T-cell (primary cell): ENCODE measurements at regions not wholly inside any gene's neighbourhood (a gene's known extent, or its start where the extent isn't known, plus 50 kb on each side); places are given as distances from the start of the nearest gene placed in this dataset.

ENCODE experiments used
- ATAC-seq, 4 experiments: fragments of 200-7000 bp in 3 of 4; fragments of 150-1000 bp in 1 of 4; cut with Tn5 transposase; replicated peaks in 1 of 4; 1 replicate in 3 of 4; 2 replicates in 1 of 4; pipeline ENCODE4 v1.10.0; 2021; ENCODE audit warnings: moderate library complexity in 3 of 4, mild to moderate bottlenecking in 2 of 4, moderate number of reproducible peaks in 1 of 4
- CTCF ChIA-PET, 2 donors: fragments of 300-600 bp; sonication (Branson Sonifier 250); formaldehyde crosslinking; loops; one replicate each; lab custom pipeline; 2022; ENCODE audit warnings: antibody characterized with exemption in 2 of 2; lab: Charles Lee
- POLR2A ChIA-PET, 2 donors: fragments of 300-600 bp; sonication (Branson Sonifier 250); formaldehyde crosslinking; loops; one replicate each; lab custom pipeline; 2022; ENCODE audit warnings: antibody characterized with exemption in 2 of 2; lab: Charles Lee
- DNase-seq, 35 experiments: peaks; one replicate each; pipeline versions ENCODE4 v3.0.0 to v3.0.0-alpha.2; 2013 to 2023
- H3K27ac ChIP-seq: one replicate; pipeline ENCODE4 v1.5.1; 2013; ENCODE audit warnings: low read length
- H3K27me3 ChIP-seq, 2 experiments: replicated peaks in 1 of 2; 1 replicate in 1 of 2; 2 replicates in 1 of 2; pipeline versions ENCODE4 v1.6.1 to v1.7.0; 2013; ENCODE audit warnings: low read length in 1 of 2, mixed read lengths in 1 of 2; ENCODE audit not compliant: control insufficient read depth in 2 of 2, insufficient read depth in 2 of 2; ENCODE audit errors: extremely low read depth in 1 of 2
- H3K36me3 ChIP-seq, 2 donors: 1 replicate in 1 of 2; 2 replicates in 1 of 2; pipeline versions ENCODE4 v1.6.1 to v1.7.0; 2013; ENCODE audit warnings: low read length in 1 of 2; ENCODE audit not compliant: control insufficient read depth in 2 of 2, insufficient read depth in 1 of 2; ENCODE audit errors: extremely low read depth in 1 of 2
- H3K4me1 ChIP-seq, 2 experiments: 1 replicate in 1 of 2; 2 replicates in 1 of 2; pipeline versions ENCODE4 v1.6.1 to v1.7.0; 2013; ENCODE audit warnings: low read length in 2 of 2, mixed read lengths in 1 of 2; ENCODE audit not compliant: insufficient read depth in 2 of 2, control insufficient read depth in 1 of 2; ENCODE audit errors: extremely low read depth in 1 of 2
- H3K4me3 ChIP-seq, 2 donors: 1 replicate in 1 of 2; 2 replicates in 1 of 2; pipeline versions ENCODE4 v1.5.1 to v1.7.0; 2013; ENCODE audit warnings: mild to moderate bottlenecking in 2 of 2, low read length in 1 of 2, moderate library complexity in 1 of 2; ENCODE audit not compliant: control insufficient read depth in 1 of 2; ENCODE audit errors: extremely low read depth in 1 of 2
- H3K9me3 ChIP-seq: 2 replicates; pipeline ENCODE4 v1.7.0; 2013
- H3K27ac Mint-ChIP-seq, 2 donors: one replicate each; pipeline ENCODE4 v1.8.0; 2020 to 2021; ENCODE audit warnings: mild to moderate bottlenecking in 2 of 2, mixed read lengths in 2 of 2
- H3K27me3 Mint-ChIP-seq, 2 donors: one replicate each; pipeline ENCODE4 v1.8.0; 2021 to 2022; ENCODE audit warnings: mixed read lengths in 2 of 2
- H3K36me3 Mint-ChIP-seq: one replicate; pipeline ENCODE4 v1.8.0; 2021; ENCODE audit warnings: mixed read lengths
- H3K4me1 Mint-ChIP-seq, 3 donors: one replicate each; pipeline ENCODE4 v1.8.0; 2020 to 2022; ENCODE audit warnings: mixed read lengths in 3 of 3, mild to moderate bottlenecking in 1 of 3
- H3K4me3 Mint-ChIP-seq, 3 donors: one replicate each; pipeline ENCODE4 v1.8.0; 2020 to 2022; ENCODE audit warnings: mild to moderate bottlenecking in 3 of 3, mixed read lengths in 3 of 3, moderate library complexity in 3 of 3
- H3K9me3 Mint-ChIP-seq, 3 donors: one replicate each; pipeline ENCODE4 v1.8.0; 2020 to 2022; ENCODE audit warnings: mixed read lengths in 3 of 3
- WGBS: methylation state at CpG from one replicate; pipeline ENCODE4 v1.1.5; 2013; ENCODE audit warnings: missing lambda C conversion rate; ENCODE audit not compliant: insufficient coverage; 5-methylcytosine and 5-hydroxymethylcytosine counted together

GRCh38 chr5:27911216-27911615, 872.8 kb upstream of the CDH9 start:
- H3K4me1 ChIP-seq: no peaks in the 10 kb centered on the region
- no peak for DNase-seq
- H3K4me3 Mint-ChIP-seq: no peak overlapping the region
- no peaks in the 10 kb centered on the region for H3K27me3 ChIP-seq
- WGBS: no CpG with 5 or more reads among the region's 2 CpGs
- H3K27ac Mint-ChIP-seq: no peak overlapping the region
- H3K4me1 Mint-ChIP-seq: no peaks in the 10 kb centered on the region
- POLR2A ChIA-PET: no interaction called here
- H3K4me3 ChIP-seq: no peak overlapping the region
- no peaks in the 10 kb centered on the region for H3K27me3 Mint-ChIP-seq
- peaks cover 16 to 21% (median 21%) of the 10 kb centered on the region in 3 donors for H3K9me3 Mint-ChIP-seq
- H3K36me3 Mint-ChIP-seq: no peaks in the 10 kb centered on the region
- ATAC-seq: no peak
- no peaks in the 10 kb centered on the region for H3K36me3 ChIP-seq
- CTCF ChIA-PET: interaction anchor here in 1 of 2 donors (0.7 kb wide), 1 partner anchor 26 kb away, joined by 3 read pairs; no protein-coding TSS in a partner anchor
- H3K9me3 ChIP-seq: peaks cover 2% of the 10 kb centered on the region
- no peak overlapping the region for H3K27ac ChIP-seq

GRCh38 chr5:27908341-27908740, 870.0 kb upstream of the CDH9 start:
- peaks cover 4% of the 10 kb centered on the region for H3K9me3 ChIP-seq
- no peaks in the 10 kb centered on the region for H3K4me1 ChIP-seq
- H3K27ac Mint-ChIP-seq: no peak overlapping the region
- no peak overlapping the region for H3K4me3 Mint-ChIP-seq
- no peak overlapping the region for H3K4me3 ChIP-seq
- no peaks in the 10 kb centered on the region for H3K27me3 ChIP-seq
- DNase-seq: no peak
- 29% methylated on average over 1 of the region's 5 CpGs for WGBS
- no peaks in the 10 kb centered on the region for H3K27me3 Mint-ChIP-seq
- H3K9me3 Mint-ChIP-seq: peaks cover 16 to 31% (median 21%) of the 10 kb centered on the region in 3 donors
- CTCF ChIA-PET: no interaction called here
- H3K36me3 ChIP-seq: no peaks in the 10 kb centered on the region
- H3K4me1 Mint-ChIP-seq: no peaks in the 10 kb centered on the region
- no peaks in the 10 kb centered on the region for H3K36me3 Mint-ChIP-seq
- no peak overlapping the region for H3K27ac ChIP-seq
- POLR2A ChIA-PET: no interaction called here
- no peak for ATAC-seq

GRCh38 chr5:27906931-27907601, 868.7 kb upstream of the CDH9 start:
- no peaks in the 10 kb centered on the region for H3K36me3 ChIP-seq
- POLR2A ChIA-PET: no interaction called here
- no peaks in the 10 kb centered on the region for H3K4me1 ChIP-seq
- H3K36me3 Mint-ChIP-seq: no peaks in the 10 kb centered on the region
- no peak overlapping the region for H3K27ac Mint-ChIP-seq
- no peaks in the 10 kb centered on the region for H3K4me1 Mint-ChIP-seq
- H3K27ac ChIP-seq: no peak overlapping the region
- CTCF ChIA-PET: no interaction called here
- no peaks in the 10 kb centered on the region for H3K27me3 Mint-ChIP-seq
- peaks cover 4% of the 10 kb centered on the region for H3K9me3 ChIP-seq
- DNase-seq: no peak
- ATAC-seq: no peak
- no peak overlapping the region for H3K4me3 ChIP-seq
- WGBS: no CpG with 5 or more reads among the region's 2 CpGs
- no peak overlapping the region for H3K4me3 Mint-ChIP-seq
- H3K9me3 Mint-ChIP-seq: peaks cover 20 to 38% (median 22%) of the 10 kb centered on the region in 3 donors
- no peaks in the 10 kb centered on the region for H3K27me3 ChIP-seq

- Histone ChIP-seq H3K4me1 (no peaks in the 10 kb centered on the region), H3K9me3 (peaks cover 4% of the 10 kb centered on the region), H3K4me3 (no peak overlapping the region), H3K36me3 (no peaks in the 10 kb centered on the region), H3K27ac (no peak overlapping the region), H3K27me3 (no peaks in the 10 kb centered on the region)
- ChIA-PET CTCF (no interaction called here), POLR2A (no interaction called here)
- H3K9me3 Mint-ChIP-seq: peaks cover 22 to 38% (median 23%) of the 10 kb centered on the region in 3 donors
- no peaks in the 10 kb centered on the region for H3K27me3 Mint-ChIP-seq
- ATAC-seq: no peak
- no peak overlapping the region for H3K27ac Mint-ChIP-seq
- DNase-seq: no peak
- no peak overlapping the region for H3K4me3 Mint-ChIP-seq
- H3K4me1 Mint-ChIP-seq: no peaks in the 10 kb centered on the region
- WGBS: 71% methylated on average over 1 of the region's 2 CpGs
- no peaks in the 10 kb centered on the region for H3K36me3 Mint-ChIP-seq
These were observed 868.1 kb upstream of the CDH9 start for GRCh38 chr5:27906481-27906880.

- no peaks in the 10 kb centered on the region for H3K4me1 Mint-ChIP-seq
- no peak for DNase-seq
- no peak overlapping the region for H3K4me3 ChIP-seq
- WGBS: no CpG with 5 or more reads among the region's 3 CpGs
- ChIA-PET POLR2A (interaction anchor here in 1 of 2 donors (0.6 kb wide), 1 partner anchor 195 kb away, joined by 6 read pairs; no protein-coding TSS in a partner anchor), CTCF (no interaction called here)
- no peak overlapping the region for H3K27ac ChIP-seq
- peaks cover 2% of the 10 kb centered on the region for H3K9me3 ChIP-seq
- no peaks in the 10 kb centered on the region for H3K4me1 ChIP-seq
- no peak overlapping the region for H3K27ac Mint-ChIP-seq
- no peaks in the 10 kb centered on the region for H3K36me3 ChIP-seq
- H3K27me3 Mint-ChIP-seq: no peaks in the 10 kb centered on the region
- no peak for ATAC-seq
- no peaks in the 10 kb centered on the region for H3K27me3 ChIP-seq
- no peaks in the 10 kb centered on the region for H3K36me3 Mint-ChIP-seq
- no peak overlapping the region for H3K4me3 Mint-ChIP-seq
- H3K9me3 Mint-ChIP-seq: peaks cover 16 to 38% (median 31%) of the 10 kb centered on the region in 3 donors
These were observed 862.4 kb upstream of the CDH9 start for GRCh38 chr5:27900761-27901160.

GRCh38 chr5:27876071-27876470, 837.7 kb upstream of the CDH9 start:
- DNase-seq: no peak
- no CpG with 5 or more reads among the region's 1 CpG for WGBS

More at GRCh38 chr5:27876071-27876470, 837.7 kb upstream of the CDH9 start:
- Histone ChIP-seq H3K4me3 (no peak overlapping the region), H3K4me1 (no peaks in the 10 kb centered on the region), H3K9me3 (peaks cover 4% of the 10 kb centered on the region), H3K27ac (no peak overlapping the region), H3K36me3 (no peaks in the 10 kb centered on the region), H3K27me3 (no peaks in the 10 kb centered on the region)
- Mint-ChIP-seq H3K36me3 (no peaks in the 10 kb centered on the region), H3K4me3 (no peak overlapping the region), H3K4me1 (no peaks in the 10 kb centered on the region), H3K27ac (no peak overlapping the region), H3K9me3 (peaks cover 21 to 44% (median 25%) of the 10 kb centered on the region in 3 donors), H3K27me3 (no peaks in the 10 kb centered on the region)
- ATAC-seq: no peak
- ChIA-PET CTCF (interaction anchor here in 1 of 2 donors (0.5 kb wide), 1 partner anchor 8 kb away, joined by 3 read pairs; no protein-coding TSS in a partner anchor), POLR2A (no interaction called here)
